D721Med (cell line): ENCODE measurements at regions not wholly inside any gene's neighbourhood (a gene's known extent, or its start where the extent isn't known, plus 50 kb on each side); places are given as distances from the start of the nearest gene placed in this dataset.

ENCODE experiments used
- DNase-seq: peaks from one replicate; pipeline ENCODE4 v3.0.0; 2011; ENCODE audit warnings: low spot score; ENCODE audit not compliant: insufficient read length
- FAIRE-seq: peaks from 2 replicates; lab custom pipeline; 2011; peaks lifted over from hg19 to GRCh38; lab: Jason Lieb, UNC
- TF ChIP-seq, protein P1 (sequence below): IDR thresholded peaks from 2 replicates; pipeline ENCODE4 v1.5.1; 2012; ENCODE audit warnings: mild to moderate bottlenecking, control low read depth; ENCODE audit not compliant: insufficient read depth; ENCODE audit errors: missing control alignments

DNA sequence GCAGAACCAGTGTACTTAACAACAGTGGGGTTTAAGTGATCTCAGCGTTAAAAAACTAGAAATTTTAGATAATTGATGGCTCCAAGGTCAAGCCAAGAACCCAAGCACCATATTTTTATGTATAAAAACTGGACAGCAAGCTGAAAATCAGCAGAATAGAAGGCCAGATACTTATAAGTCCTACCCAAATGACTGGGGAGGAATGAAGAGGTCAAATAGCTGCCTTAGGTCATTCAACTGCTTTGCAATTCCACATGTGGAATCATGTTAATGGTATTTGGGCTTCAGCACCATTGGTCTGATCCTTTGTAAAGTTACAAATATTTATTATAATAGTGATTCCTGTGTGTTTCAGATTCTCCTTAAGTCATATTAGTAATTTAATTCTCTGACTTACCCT lies 108.4 kb downstream of the FAT3 start:
- DNase-seq (no peak), FAIRE-seq (no peak)

DNA sequence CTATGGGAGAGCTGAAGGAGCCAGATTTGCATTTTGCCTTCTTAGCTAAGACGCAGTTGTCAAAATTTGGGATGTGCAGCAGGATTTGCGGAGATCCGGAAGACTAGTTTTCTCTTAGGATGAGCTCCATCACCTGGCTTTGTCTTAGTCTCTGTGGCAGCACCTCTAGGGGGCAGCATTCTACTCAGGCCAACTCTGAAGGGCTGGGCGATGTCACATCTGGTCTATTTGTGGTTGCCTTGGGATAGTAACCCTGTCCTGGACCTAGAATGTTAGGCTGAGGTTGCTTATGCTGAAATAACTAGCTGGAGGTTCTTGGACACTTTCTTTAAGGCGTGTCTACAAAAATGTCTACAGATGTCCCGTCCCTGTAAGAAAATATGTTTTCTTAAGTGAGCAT lies 116.2 kb downstream of the FAT3 start:
- FAIRE-seq = no peak
- TF ChIP-seq, protein P1, sequence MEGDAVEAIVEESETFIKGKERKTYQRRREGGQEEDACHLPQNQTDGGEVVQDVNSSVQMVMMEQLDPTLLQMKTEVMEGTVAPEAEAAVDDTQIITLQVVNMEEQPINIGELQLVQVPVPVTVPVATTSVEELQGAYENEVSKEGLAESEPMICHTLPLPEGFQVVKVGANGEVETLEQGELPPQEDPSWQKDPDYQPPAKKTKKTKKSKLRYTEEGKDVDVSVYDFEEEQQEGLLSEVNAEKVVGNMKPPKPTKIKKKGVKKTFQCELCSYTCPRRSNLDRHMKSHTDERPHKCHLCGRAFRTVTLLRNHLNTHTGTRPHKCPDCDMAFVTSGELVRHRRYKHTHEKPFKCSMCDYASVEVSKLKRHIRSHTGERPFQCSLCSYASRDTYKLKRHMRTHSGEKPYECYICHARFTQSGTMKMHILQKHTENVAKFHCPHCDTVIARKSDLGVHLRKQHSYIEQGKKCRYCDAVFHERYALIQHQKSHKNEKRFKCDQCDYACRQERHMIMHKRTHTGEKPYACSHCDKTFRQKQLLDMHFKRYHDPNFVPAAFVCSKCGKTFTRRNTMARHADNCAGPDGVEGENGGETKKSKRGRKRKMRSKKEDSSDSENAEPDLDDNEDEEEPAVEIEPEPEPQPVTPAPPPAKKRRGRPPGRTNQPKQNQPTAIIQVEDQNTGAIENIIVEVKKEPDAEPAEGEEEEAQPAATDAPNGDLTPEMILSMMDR = peak; percentile 30
- DNase-seq = no peak

More for the DNA sequence above, 108.4 kb downstream of the FAT3 start:
- TF ChIP-seq, protein P1 = no peak

DNA sequence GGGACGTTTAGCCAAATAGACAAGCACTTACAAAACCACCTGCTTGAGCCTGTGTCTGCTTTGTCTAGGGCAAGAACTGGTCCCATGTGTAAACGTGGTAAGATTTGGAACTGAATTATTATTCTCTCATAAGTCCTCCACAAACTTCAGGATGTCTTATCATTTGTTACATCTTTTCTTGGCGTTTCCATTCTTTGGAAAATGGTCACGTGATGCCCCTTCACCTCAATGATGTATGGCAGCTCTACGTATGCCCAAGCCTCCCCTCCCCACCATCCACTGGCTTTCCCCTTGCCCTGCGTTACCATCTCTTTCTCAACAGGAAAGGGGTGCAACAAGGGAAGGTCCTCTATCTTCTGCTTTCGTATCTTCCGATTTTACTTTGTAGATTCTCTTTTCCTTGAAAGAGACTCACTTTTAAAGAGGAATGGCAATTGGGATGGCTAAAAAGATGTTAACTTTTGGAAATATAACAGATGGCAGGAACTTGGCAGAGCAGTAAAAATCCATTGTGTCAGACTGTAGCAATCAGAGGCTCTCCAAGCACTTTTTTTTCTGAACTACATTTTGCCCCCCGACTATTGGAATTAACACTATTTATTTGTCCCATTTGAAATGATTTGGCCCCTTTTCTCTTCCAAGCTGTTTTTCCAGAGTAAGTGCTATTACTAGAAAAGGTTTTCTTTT lies 117.6 kb downstream of the FAT3 start:
- TF ChIP-seq, protein P1 = no peak
- FAIRE-seq (no peak), DNase-seq (no peak)

DNA sequence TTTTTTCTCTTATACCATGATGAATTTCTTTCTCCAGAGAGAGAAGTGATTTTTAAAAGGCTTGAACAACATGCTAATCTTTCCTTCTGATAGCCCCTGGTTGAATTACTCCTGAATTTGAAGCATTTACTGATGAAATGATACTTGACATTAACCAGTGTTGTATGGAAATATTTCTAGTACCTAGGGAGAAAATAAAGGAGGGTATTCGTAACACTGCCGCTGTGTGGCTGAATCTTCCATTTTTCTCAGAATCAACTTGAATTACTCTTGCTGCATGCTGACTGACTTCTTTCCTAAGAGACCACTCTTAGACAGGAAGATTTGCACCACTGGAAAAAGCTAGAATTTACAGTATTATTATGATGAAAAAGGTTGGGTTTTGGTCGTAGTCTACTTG lies 118.3 kb downstream of the FAT3 start:
- no peak for DNase-seq
- FAIRE-seq = no peak
- TF ChIP-seq, protein P1 = no peak

DNA sequence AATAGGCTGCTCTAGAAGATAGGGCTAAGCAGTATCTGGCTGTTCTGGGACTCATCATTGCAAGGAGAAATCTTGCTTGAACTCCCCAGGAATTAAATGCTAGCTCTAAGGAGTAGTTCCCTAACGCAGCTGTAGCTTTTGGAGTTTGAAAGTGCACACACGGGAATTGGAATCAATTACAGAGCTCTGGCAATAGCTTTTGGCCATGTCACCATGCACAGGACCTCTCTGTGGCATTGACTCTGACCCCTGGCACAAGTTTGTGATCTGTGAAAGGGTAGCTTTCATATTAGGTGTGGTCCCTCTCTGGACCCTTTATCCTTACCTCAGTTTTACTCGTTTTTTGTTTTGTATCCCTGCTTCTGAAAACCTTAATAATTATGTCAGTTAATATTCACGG lies 121.6 kb downstream of the FAT3 start:
- DNase-seq = no peak
- no peak for FAIRE-seq
- TF ChIP-seq, protein P1 = no peak

DNA sequence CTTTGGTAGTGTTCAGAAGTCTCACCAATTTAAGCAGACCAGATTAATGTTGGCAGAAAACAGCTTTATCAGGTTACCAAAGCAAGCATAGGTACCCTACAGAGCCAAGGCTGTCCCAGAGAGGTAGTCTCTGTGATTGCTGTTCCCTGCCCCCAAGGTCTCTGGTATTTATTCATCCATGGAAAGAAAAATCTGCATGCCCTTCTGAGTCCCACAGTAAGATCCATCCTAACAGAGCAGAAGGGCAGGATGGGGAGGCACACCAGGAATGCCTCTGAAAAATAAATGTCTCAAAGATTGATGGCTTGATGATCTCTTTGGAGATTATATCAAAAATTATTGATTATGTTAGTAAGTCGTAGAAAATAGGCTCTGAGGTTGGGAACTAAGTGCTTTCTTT lies 122.8 kb downstream of the FAT3 start:
- DNase-seq = no peak
- TF ChIP-seq, protein P1 = no peak
- FAIRE-seq = no peak

DNA sequence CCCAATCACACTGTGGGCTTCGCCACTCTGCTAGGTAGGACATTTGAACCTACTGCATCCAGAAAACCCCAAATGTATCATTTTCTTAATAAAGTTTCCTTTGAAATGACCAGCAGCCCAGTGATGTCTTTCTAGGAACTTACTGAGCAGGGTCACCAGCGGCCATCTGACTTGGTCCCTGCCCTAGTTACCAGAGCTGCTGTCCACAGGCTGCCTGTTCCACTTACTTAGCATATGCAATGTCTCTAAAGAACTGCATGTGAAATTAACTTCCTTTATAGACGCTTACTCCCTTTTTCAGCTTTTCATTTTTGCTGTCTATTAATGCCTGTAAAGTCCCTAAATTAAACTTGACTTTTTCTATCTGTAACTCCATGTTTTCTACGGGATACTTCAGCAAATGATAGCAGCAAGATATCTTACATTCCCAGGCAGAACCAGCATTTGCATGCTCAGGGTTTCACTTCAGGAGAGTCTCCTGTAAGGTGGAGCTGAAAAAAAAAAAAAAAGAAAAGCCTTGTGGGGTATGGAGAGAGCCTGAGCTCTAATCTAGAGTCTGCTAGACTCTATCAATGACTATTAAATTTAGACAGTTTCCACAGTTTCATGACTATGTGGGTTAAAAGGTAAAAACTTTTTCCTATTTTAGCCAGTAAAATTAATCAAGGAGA lies 125.0 kb downstream of the FAT3 start:
- DNase-seq = no peak
- no peak for FAIRE-seq
- TF ChIP-seq, protein P1 = no peak
